ENCODE measurements at regions not wholly inside any gene's neighbourhood (a gene's known extent, or its start where the extent isn't known, plus 50 kb on each side); places are given as distances from the start of the nearest gene placed in this dataset.

DNA sequence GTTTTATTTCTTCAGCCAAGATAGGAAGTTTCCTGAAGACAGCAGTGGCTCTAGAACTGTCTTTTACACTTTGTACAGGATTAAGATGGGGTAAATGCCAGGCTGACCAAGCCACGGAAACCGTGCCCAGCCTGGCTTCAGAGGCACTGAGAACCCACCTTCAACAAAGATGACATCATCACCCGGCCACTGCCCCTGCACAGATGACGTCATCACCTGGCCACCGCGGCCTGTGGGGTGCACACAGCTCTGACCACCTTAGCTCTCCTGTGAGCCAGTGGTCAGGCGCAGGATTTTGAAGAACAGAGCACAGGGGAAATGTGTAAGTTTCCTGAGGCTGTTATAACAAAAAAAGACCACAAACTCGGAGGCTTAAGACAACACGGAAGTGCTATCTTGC is 486.4 kb upstream of the MKI67 start:
- TF ChIP-seq, protein P1, sequence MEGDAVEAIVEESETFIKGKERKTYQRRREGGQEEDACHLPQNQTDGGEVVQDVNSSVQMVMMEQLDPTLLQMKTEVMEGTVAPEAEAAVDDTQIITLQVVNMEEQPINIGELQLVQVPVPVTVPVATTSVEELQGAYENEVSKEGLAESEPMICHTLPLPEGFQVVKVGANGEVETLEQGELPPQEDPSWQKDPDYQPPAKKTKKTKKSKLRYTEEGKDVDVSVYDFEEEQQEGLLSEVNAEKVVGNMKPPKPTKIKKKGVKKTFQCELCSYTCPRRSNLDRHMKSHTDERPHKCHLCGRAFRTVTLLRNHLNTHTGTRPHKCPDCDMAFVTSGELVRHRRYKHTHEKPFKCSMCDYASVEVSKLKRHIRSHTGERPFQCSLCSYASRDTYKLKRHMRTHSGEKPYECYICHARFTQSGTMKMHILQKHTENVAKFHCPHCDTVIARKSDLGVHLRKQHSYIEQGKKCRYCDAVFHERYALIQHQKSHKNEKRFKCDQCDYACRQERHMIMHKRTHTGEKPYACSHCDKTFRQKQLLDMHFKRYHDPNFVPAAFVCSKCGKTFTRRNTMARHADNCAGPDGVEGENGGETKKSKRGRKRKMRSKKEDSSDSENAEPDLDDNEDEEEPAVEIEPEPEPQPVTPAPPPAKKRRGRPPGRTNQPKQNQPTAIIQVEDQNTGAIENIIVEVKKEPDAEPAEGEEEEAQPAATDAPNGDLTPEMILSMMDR (IDR thresholded peaks at IDR 0.05; ENCODE audit: low read depth, low read length), result no peak
- DNase-seq (ENCODE audit: extremely low read depth, low read depth), result no peak

DNA sequence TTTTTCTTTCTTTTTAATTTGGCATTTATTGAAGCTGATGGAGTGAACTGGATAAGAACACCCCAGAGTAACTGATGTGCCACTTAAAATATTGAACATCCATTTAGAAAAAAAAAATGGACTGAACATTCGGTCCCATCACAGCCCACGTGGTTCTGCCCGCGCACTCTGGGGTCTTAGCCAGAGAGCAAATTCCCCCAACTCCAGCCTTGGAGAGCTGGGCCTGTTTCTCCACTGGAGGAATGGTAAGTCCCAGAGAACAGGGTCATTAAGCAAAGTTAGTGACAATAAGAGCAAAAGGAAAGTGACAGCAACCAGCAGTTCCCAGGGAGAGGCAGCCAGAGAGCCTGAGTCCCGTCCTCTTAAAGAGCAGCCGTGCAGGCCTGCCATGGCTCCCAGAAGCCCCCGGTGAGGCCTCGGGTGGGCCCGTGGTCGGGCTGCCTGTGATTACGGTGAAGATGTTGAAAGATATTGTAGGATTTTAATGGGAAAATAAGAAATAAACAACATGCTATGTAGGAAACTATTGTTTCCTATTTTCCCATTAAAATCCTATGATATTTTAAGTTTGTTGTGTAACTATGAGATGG is 487.9 kb upstream of the MKI67 start:
- TF ChIP-seq, protein P1 (IDR thresholded peaks at IDR 0.05; ENCODE audit: low read depth, low read length), result no peak
- DNase-seq (ENCODE audit: extremely low read depth, low read depth), result no peak

DNA sequence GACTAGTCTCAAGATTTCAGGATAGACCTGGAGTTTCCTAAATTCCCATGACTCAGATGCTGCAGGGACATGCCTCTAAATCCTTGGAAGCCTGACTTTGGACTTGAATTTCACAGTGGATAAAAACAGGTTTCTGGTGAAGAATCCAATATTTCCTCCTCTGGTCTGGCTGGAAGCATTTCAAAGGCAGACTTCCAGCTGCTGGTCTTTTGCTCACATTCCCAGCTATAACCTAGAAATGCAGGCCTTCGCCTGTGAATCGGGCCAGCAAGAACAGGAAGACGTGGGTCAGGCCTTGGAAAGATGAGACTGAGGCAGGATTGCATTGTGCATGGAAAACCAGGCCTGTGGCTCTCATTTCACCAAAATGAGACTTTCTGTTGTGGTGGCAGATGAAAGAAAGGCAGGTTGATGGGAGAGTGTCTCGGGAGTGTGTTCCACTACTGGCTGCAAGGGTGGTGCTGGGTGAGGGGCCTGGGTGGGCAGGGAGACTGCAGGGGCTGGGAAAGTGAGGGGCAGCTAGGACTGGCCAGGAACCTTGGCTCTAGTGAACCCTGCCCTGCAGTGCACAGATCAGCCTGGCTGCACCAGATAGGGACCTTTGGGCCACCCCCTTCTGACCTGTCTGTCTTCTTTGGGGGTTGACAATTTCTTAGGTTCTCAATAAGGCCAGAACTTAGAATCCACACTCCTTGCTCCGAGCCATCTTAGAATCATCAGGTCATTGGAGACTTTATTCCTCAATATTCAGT is 488.8 kb upstream of the MKI67 start:
- no peak for DNase-seq (ENCODE audit: extremely low read depth, low read depth)
- TF ChIP-seq, protein P1 (IDR thresholded peaks at IDR 0.05; ENCODE audit: low read depth, low read length), result no peak

DNA sequence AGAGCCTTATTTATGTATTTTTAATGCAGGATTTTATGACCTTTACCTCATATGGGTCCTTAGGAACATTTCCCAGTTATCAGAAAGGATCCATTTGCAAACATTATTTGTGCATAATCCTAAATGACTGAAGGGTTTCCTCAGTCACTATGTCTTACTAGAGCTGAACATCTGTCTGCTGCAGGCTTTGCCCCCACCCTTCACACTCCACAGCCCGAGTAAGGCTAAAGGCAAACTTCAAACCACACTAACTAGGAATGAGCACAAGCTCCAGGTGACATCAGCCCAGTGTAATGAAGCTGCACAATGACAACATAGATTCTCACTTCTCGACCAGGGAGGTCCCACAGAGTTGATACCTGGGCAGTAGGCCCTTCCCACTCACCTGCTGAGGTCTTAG is 491.3 kb upstream of the MKI67 start:
- no peak for DNase-seq (ENCODE audit: extremely low read depth, low read depth)
- TF ChIP-seq, protein P1 (IDR thresholded peaks at IDR 0.05; ENCODE audit: low read depth, low read length), result no peak

DNA sequence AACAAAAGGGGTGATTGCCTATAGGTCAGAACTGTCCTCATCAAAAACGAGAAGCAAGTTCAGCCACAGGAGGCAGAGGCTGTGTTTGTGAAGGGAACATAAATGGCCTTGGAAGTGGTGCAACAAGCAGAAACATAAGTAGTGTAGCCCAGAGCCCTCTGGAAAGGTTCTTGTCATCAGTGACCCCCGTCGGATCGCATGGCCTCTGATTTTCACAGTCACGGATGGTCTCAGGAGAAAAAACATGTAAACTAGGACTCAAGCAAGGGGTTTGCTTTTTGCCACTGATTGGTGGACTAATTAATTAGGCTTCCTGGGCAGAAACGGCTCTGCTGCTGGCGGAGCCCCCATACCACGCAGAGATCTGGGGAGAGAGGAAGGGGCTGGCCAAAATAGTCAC is 496.5 kb upstream of the MKI67 start:
- no peak for DNase-seq (ENCODE audit: extremely low read depth, low read depth)

DNA sequence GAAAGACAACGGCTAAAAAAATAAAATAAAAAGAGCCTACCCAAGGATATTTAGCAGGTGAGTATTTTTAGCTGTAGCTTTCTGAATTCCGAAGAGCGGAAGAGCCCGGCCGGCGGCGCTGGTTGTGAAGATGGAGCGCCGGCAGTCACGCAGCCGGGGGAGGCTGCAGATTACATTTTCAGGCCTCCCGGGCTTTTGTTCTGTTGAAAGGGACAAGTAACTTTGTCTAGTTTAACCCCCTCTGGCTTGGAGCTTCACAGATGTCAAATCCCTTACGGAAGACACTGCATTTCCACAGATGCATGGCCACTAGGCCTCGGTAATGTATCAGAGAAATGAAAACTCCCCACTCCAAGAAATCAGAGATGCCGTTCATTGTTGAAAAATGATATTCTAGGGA is 497.6 kb upstream of the MKI67 start:
- DNase-seq (ENCODE audit: extremely low read depth, low read depth), result no peak
- TF ChIP-seq, protein P1 (IDR thresholded peaks at IDR 0.05; ENCODE audit: low read depth, low read length), result no peak

More for the DNA sequence above, 496.5 kb upstream of the MKI67 start:
- TF ChIP-seq, protein P1 (IDR thresholded peaks at IDR 0.05; ENCODE audit: low read depth, low read length), result no peak
